HEK293T (cell line): ENCODE measurements at regions not wholly inside any gene's neighbourhood (a gene's known extent, or its start where the extent isn't known, plus 50 kb on each side); places are given as distances from the start of the nearest gene placed in this dataset.

Experiments
- CTCF ChIA-PET: fragments of 350-600 bp; formaldehyde crosslinking; extraction: SDS; loops from one replicate; lab custom pipeline; 2021; ENCODE audit warnings: antibody characterized with exemption, inconsistent platforms; lab: Yijun Ruan, JAX
- POLR2A ChIA-PET: fragments of 350-600 bp; formaldehyde crosslinking; extraction: SDS; loops from one replicate; lab custom pipeline; 2020; ENCODE audit warnings: antibody characterized with exemption, inconsistent platforms; lab: Yijun Ruan, JAX
- DNase-seq: peaks from one replicate; pipeline ENCODE4 v3.0.0; 2012; ENCODE audit warnings: mixed read lengths; ENCODE audit errors: extremely low spot score
- ARNT ChIP-seq: fragments of 450-650 bp; IDR thresholded peaks from 2 replicates; pipeline ENCODE4 v1.6.1; 2017; ENCODE audit warnings: mild to moderate bottlenecking
- BHLHE40 ChIP-seq: fragments of 450-650 bp; IDR thresholded peaks from 2 replicates; pipeline ENCODE4 v1.6.1; 2016; ENCODE audit warnings: mild to moderate bottlenecking, moderate library complexity, borderline replicate concordance
- CTBP1 ChIP-seq: fragments of 450-650 bp; IDR thresholded peaks from 2 replicates; pipeline ENCODE4 v1.6.1; 2016; ENCODE audit warnings: borderline replicate concordance
- ELF4 ChIP-seq: fragments of 450-650 bp; IDR thresholded peaks from 2 replicates; pipeline ENCODE4 v1.6.1; 2017; ENCODE audit warnings: antibody characterized with exemption
- FOXA1 ChIP-seq: fragments of 450-650 bp; IDR thresholded peaks from 2 replicates; pipeline ENCODE4 v1.6.1; 2016; ENCODE audit warnings: mild to moderate bottlenecking
- FOXK2 ChIP-seq: fragments of 450-650 bp; IDR thresholded peaks from 2 replicates; pipeline ENCODE4 v1.6.1; 2016; ENCODE audit warnings: mild to moderate bottlenecking
- FOXM1 ChIP-seq: fragments of 450-650 bp; IDR thresholded peaks from 2 replicates; pipeline ENCODE4 v1.6.1; 2017; ENCODE audit warnings: mild to moderate bottlenecking, borderline replicate concordance
- HDGF ChIP-seq: fragments of 450-650 bp; IDR thresholded peaks from 2 replicates; pipeline ENCODE4 v1.6.1; 2017; ENCODE audit warnings: antibody characterized with exemption, borderline replicate concordance
- L3MBTL2 ChIP-seq: fragments of 450-650 bp; conservative IDR thresholded peaks from 2 replicates; pipeline ENCODE4 v1.6.1; 2016; ENCODE audit warnings: mild to moderate bottlenecking
- LEF1 ChIP-seq: fragments of 450-650 bp; IDR thresholded peaks from 2 replicates; pipeline ENCODE4 v1.6.1; 2017; ENCODE audit warnings: mild to moderate bottlenecking, borderline replicate concordance
- NFRKB ChIP-seq: fragments of 450-650 bp; IDR thresholded peaks from 2 replicates; pipeline ENCODE4 v1.6.1; 2016; ENCODE audit warnings: mild to moderate bottlenecking, moderate library complexity
- SP1 ChIP-seq: fragments of 450-650 bp; IDR thresholded peaks from 2 replicates; pipeline ENCODE4 v1.6.1; 2017
- SUZ12 ChIP-seq: fragments of 450-650 bp; IDR thresholded peaks from 2 replicates; pipeline ENCODE4 v1.6.1; 2016; ENCODE audit warnings: mild to moderate bottlenecking
- TARDBP ChIP-seq: fragments of 450-650 bp; IDR thresholded peaks from 2 replicates; pipeline ENCODE4 v1.6.1; 2016
- ZNF384 ChIP-seq: fragments of 450-650 bp; IDR thresholded peaks from 2 replicates; pipeline ENCODE4 v1.6.1; 2016
- TF ChIP-seq, protein P1 (sequence below): fragments of 450-650 bp; IDR thresholded peaks from 2 replicates; pipeline ENCODE4 v1.6.1; 2016

DNA sequence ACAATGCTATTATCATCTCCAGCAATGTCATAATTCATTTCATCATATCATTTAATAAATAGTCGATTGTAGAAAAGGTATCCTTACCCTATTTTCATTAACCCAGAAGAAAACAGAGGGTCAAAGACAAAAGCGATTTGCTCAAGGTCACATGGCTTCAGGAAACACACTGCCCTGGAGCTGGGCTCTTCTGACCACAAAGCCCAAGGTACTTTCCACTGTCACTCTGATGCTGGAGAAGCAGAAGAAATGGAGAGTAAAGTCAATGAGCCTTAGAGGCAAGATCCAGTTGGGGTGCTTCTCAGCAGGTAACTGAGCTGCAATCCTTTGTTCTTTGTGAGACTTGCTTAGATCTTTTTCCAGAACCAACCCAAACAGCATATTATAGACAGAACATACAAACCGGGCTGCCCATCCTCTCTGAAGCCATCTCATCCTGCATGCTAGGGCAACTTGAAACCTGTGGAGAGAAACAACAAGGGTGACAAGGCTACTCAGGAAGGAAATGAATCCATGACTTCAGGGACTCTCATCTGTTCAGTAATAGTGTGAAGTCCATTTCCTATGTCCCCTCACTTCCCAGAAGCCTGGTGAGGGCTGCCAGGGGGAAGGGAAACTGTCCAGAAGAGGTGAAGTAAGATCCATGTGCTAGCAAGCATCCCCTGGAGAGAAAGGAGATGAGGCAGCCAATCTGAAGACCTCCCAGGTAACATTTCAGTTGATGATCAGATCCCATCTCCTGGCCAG lies 148.6 kb upstream of the SVIL start:
- CTCF ChIA-PET: no interaction called here
- POLR2A ChIA-PET: no interaction called here
- no peak for DNase-seq

DNA sequence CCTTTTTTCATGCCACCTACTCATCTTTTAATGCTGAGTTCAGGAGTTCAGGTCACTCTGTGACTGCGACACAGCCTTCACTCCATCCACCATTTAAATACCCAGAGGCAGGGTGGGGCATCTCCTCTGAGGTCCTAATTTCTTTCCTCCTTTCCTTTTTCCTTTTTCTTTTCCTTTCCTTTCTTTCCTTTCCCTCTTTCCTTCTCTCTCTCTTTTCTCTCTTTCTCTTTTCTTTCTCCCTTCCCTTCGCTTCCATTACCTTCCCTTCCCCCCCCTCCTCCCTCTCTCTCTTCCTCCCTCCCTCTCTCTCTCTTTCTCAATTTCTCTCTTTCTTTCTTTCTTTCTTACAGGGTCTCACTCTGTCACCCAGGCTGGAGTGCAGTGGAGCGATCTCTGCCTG lies 145.9 kb upstream of the SVIL start:
- DNase-seq: no peak
- CTCF ChIA-PET: no interaction called here
- POLR2A ChIA-PET: no interaction called here
- no peak for TF ChIP-seq SUZ12
- TF ChIP-seq ZNF384: no peak
- no peak for TF ChIP-seq TARDBP
- no peak for TF ChIP-seq ARNT
- no peak for TF ChIP-seq LEF1
- no peak for TF ChIP-seq L3MBTL2
- no peak for TF ChIP-seq FOXK2
- no peak for TF ChIP-seq BHLHE40
- TF ChIP-seq, protein P1, sequence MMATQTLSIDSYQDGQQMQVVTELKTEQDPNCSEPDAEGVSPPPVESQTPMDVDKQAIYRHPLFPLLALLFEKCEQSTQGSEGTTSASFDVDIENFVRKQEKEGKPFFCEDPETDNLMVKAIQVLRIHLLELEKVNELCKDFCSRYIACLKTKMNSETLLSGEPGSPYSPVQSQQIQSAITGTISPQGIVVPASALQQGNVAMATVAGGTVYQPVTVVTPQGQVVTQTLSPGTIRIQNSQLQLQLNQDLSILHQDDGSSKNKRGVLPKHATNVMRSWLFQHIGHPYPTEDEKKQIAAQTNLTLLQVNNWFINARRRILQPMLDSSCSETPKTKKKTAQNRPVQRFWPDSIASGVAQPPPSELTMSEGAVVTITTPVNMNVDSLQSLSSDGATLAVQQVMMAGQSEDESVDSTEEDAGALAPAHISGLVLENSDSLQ: no peak
- TF ChIP-seq NFRKB: no peak
- TF ChIP-seq FOXA1: no peak
- no peak for TF ChIP-seq CTBP1

More for the DNA sequence above, 148.6 kb upstream of the SVIL start:
- no peak for TF ChIP-seq FOXA1
- no peak for TF ChIP-seq BHLHE40
- TF ChIP-seq NFRKB: no peak
- TF ChIP-seq CTBP1: no peak
- TF ChIP-seq L3MBTL2: no peak
- no peak for TF ChIP-seq ARNT
- TF ChIP-seq HDGF: no peak
- no peak for TF ChIP-seq FOXK2
- no peak for TF ChIP-seq LEF1
- no peak for TF ChIP-seq TARDBP
- no peak for TF ChIP-seq ZNF384
- TF ChIP-seq, protein P1: no peak
- TF ChIP-seq ELF4: no peak
- no peak for TF ChIP-seq SP1
- no peak for TF ChIP-seq SUZ12
- TF ChIP-seq FOXM1: no peak

DNA sequence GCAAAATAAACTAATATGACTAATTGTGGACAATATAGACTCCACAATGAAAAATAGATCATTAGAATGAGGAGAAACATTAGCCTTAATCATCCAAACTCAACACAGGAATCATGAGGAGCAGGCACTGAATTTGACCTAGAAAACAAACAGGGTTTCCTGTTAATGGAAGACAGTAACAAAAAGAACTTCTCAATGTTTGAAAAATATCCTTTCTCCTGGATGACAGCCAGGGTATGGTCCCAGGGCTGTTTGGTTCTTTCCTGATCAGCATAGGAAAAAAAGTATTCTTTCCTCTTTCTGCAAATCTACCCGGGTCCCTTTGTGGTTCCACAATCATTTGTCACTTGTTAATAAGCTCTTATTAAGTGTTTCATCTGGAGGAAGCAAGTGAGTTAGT lies 145.3 kb upstream of the SVIL start:
- TF ChIP-seq LEF1 (no peak), ARNT (no peak), FOXK2 (no peak), FOXA1 (no peak), NFRKB (no peak), HDGF (no peak), SUZ12 (no peak), FOXM1 (no peak), TARDBP (no peak), ZNF384 (no peak), ELF4 (no peak)
- TF ChIP-seq, protein P1: no peak
- POLR2A ChIA-PET: no interaction called here
- CTCF ChIA-PET: no interaction called here
- DNase-seq: no peak

DNA sequence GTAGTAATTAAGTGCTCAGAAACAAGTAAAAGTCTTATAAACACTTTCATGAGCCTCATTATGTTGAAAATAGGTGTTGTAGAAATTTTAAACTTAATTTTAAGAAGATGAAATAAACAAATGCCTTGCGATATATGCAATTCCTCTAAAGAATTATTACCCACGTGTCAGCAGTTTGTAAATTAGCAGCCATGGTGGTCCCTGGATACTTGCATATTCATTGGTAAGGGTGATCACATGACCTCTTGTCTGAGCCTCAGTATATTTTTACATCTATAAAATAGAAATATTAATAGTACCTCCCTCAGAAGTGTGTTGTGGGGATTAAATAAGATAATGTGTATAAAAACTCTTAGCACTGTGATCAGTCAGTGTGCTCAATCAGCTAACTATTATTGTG lies 141.5 kb upstream of the SVIL start:
- CTCF ChIA-PET: no interaction called here
- no peak for DNase-seq
- TF ChIP-seq ZNF384 (no peak), SUZ12 (no peak), NFRKB (no peak), SP1 (no peak), FOXM1 (no peak), TARDBP (no peak), BHLHE40 (no peak), FOXK2 (no peak), LEF1 (no peak), HDGF (no peak), CTBP1 (no peak), ELF4 (no peak), FOXA1 (no peak), ARNT (no peak)
- TF ChIP-seq, protein P1: no peak
- POLR2A ChIA-PET: no interaction called here

DNA sequence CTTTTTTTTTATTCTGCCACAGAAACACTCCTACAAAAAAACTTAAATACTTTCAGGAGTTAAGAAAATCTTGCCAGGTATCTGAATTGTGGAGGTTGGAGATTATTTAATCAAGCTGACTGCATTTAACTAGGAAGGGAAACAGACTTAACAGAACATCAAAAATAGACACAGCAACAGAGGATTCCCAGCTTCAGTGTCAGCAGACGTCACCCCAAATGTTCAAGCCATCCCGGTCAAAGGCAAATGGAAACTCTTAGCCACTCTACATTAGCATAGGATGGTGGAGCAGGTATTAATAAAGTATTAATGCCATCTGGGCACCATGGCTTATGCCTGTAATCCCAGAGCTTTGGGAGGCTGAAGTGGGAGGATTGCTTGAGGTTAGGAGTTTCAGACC lies 139.7 kb upstream of the SVIL start:
- no peak for DNase-seq
- POLR2A ChIA-PET: no interaction called here
- CTCF ChIA-PET: no interaction called here
- no peak for TF ChIP-seq LEF1
- TF ChIP-seq ZNF384: no peak

DNA sequence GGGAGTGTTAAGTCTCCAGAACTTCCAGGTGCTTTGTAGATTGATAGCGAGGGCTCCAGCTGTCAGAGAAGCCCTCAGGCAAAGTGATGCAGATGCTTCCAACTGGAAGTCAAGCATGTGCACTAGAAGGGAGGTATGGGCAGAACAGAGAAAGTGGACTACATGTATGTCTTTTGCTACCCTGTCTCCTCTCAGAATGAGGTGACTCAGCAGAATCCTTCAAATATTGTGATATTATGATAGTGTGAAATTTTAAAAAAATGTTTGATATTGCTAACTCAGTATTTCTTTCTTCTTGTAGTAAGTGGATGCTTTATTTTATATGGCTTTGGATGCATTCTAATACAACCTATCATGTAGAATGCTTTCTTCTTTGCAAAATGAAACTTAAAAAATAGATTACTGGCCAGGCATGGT lies 138.9 kb upstream of the SVIL start:
- DNase-seq: no peak
- TF ChIP-seq FOXM1 (no peak), CTBP1 (no peak), HDGF (no peak), TARDBP (no peak), BHLHE40 (no peak), ELF4 (no peak)
- ChIA-PET POLR2A (no interaction called here), CTCF (no interaction called here)
